ENCODE measurements at regions not wholly inside any gene's neighbourhood (a gene's known extent, or its start where the extent isn't known, plus 50 kb on each side); places are given as distances from the start of the nearest gene placed in this dataset.

- Histone ChIP-seq H3K36me3 (ENCODE audit: control insufficient read depth, insufficient read depth, low read length) (no peaks in the 10 kb centered on the region), H3K27me3 (ENCODE audit: control insufficient read depth, insufficient read depth, low read length) (no peaks in the 10 kb centered on the region), H3K4me3 (ENCODE audit: low read depth, low read length) (no peak overlapping the region)
- TF ChIP-seq CTCF (IDR thresholded peaks at IDR 0.05; ENCODE audit: insufficient read depth, low read length, poor library complexity, severe bottlenecking) = no peak
- DNase-seq (ENCODE audit: low read depth) = no peak
Measured at GRCh38 chr5:84606784-84607183, 222.1 kb upstream of the EDIL3 start.

GRCh38 chr5:84605241-84605640 lies 220.6 kb upstream of the EDIL3 start:
- H3K36me3 ChIP-seq (ENCODE audit: control insufficient read depth, insufficient read depth, low read length) = no peaks in the 10 kb centered on the region
- no peak for TF ChIP-seq CTCF (IDR thresholded peaks at IDR 0.05; ENCODE audit: insufficient read depth, low read length, poor library complexity, severe bottlenecking)
- H3K4me3 ChIP-seq (ENCODE audit: low read depth, low read length) = no peak overlapping the region
- H3K27me3 ChIP-seq (ENCODE audit: control insufficient read depth, insufficient read depth, low read length) = no peaks in the 10 kb centered on the region
- no peak for DNase-seq (ENCODE audit: low read depth)

GRCh38 chr5:84603568-84604185 lies 219.0 kb upstream of the EDIL3 start:
- Histone ChIP-seq H3K36me3 (ENCODE audit: control insufficient read depth, insufficient read depth, low read length) (no peaks in the 10 kb centered on the region), H3K27me3 (ENCODE audit: control insufficient read depth, insufficient read depth, low read length) (no peaks in the 10 kb centered on the region), H3K4me3 (ENCODE audit: low read depth, low read length) (no peak overlapping the region)
- no peak for DNase-seq (ENCODE audit: low read depth)
- no peak for TF ChIP-seq CTCF (IDR thresholded peaks at IDR 0.05; ENCODE audit: insufficient read depth, low read length, poor library complexity, severe bottlenecking)

GRCh38 chr5:84602371-84602771 lies 217.7 kb upstream of the EDIL3 start:
- no peak for TF ChIP-seq CTCF (IDR thresholded peaks at IDR 0.05; ENCODE audit: insufficient read depth, low read length, poor library complexity, severe bottlenecking)
- Histone ChIP-seq H3K4me3 (ENCODE audit: low read depth, low read length) (no peak overlapping the region), H3K36me3 (ENCODE audit: control insufficient read depth, insufficient read depth, low read length) (no peaks in the 10 kb centered on the region), H3K27me3 (ENCODE audit: control insufficient read depth, insufficient read depth, low read length) (no peaks in the 10 kb centered on the region)
- DNase-seq (ENCODE audit: low read depth) = no peak

DNA sequence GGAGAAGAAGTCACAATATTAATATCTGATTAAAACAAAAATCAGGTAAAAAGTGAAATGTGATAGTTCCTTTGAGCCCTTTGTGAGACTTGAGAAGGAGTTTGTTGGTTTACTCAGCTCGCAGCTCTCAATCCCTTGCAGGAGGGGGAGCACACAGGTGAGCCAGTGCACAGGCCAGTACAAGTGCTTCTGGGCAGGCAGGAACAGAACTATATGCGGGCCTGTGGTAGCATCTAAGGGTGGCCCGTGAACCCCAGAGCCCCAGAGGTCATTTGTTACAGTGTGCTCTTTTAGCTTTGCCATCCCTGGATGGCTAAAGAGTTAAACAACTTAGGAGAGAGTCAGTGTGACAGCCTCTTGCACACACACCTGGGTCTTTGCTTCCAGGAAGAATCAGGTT lies 215.3 kb upstream of the EDIL3 start:
- DNase-seq (ENCODE audit: low read depth) = no peak
- Histone ChIP-seq H3K4me3 (ENCODE audit: low read depth, low read length) (no peak overlapping the region), H3K27me3 (ENCODE audit: control insufficient read depth, insufficient read depth, low read length) (no peaks in the 10 kb centered on the region), H3K36me3 (ENCODE audit: control insufficient read depth, insufficient read depth, low read length) (no peaks in the 10 kb centered on the region)
- no peak for TF ChIP-seq CTCF (IDR thresholded peaks at IDR 0.05; ENCODE audit: insufficient read depth, low read length, poor library complexity, severe bottlenecking)

DNA sequence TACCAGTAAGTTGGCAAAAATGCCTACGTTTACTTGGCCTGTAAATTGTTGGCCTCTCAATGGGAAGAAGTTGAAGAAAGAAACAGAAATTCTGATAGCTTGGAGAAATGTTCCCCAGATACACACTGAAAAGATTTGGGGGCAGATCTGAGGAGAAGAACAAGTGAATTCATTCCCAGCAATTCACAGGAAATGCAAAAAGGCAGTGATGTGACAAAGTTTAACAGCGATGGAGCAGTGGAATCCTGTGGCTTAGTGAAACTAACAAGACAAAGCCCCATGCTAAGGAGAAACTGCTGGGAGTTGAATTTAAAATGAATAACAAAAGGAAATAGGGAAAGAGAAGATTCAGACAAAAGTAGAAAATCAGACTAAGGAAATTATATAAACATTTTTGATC lies 213.2 kb upstream of the EDIL3 start:
- no peak overlapping the region for H3K4me3 ChIP-seq (ENCODE audit: low read depth, low read length)
- no peak for DNase-seq (ENCODE audit: low read depth)
- no peak for TF ChIP-seq CTCF (IDR thresholded peaks at IDR 0.05; ENCODE audit: insufficient read depth, low read length, poor library complexity, severe bottlenecking)
- no peaks in the 10 kb centered on the region for H3K27me3 ChIP-seq (ENCODE audit: control insufficient read depth, insufficient read depth, low read length)
- no peaks in the 10 kb centered on the region for H3K36me3 ChIP-seq (ENCODE audit: control insufficient read depth, insufficient read depth, low read length)
